ENCODE measurements at regions not wholly inside any gene's neighbourhood (a gene's known extent, or its start where the extent isn't known, plus 50 kb on each side); places are given as distances from the start of the nearest gene placed in this dataset.

DNA sequence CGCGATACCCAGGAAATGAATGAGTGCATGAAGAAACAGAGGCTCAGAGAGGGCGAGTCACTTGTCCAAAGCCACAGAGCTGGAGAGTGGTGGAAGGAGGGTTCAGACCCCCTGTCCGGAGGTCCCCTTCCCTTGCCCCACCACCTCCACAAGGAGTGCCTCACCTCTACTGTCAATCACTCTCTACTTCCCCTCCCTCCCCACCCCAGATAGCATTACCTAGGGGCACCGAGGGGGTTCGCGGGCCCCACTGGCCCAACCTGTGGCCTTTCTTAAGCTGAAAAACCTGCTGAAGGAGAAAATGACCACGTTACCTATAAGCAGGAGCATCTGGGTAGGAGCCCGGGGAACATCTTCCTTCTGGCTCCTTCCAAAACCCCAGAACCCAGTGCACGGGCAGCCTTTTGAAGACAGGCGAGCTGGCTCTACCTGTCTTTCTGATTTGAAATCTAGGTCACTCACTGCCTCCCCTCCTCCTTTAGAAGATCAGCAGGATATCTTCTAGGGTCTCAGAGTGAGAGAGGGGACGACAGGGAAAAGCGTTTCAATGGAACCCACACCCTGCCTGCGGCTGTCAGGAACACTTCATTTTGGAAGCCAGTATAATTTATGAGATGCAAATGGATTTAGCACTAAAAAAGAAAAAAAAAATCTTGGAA lies 89.9 kb upstream of the MEF2A start:
- TF ChIP-seq POLR2AphosphoS5 (IDR thresholded peaks at IDR 0.05) (no peak), POLR2A (IDR thresholded peaks at IDR 0.05) (no peak)
